ENCODE measurements at regions not wholly inside any gene's neighbourhood (a gene's known extent, or its start where the extent isn't known, plus 50 kb on each side); places are given as distances from the start of the nearest gene placed in this dataset.

- H3K4me2 ChIP-seq: no peak overlapping the region
- WGBS (ENCODE audit: low lambda C conversion rate, missing lambda C conversion rate): 97% methylated on average over 6 of the region's 6 CpGs
- H3K9me2 ChIP-seq (replicated peaks; ENCODE audit: insufficient read depth): no peaks in the 10 kb centered on the region
- TF ChIP-seq EZH2 (IDR thresholded peaks at IDR 0.05; ENCODE audit: borderline replicate concordance) (no peak), CTCF (IDR thresholded peaks at IDR 0.05; ENCODE audit: poor library complexity) (no peak), EZH2phosphoT487 (IDR thresholded peaks at IDR 0.05; ENCODE audit: low read depth, severe bottlenecking, unreplicated experiment) (no peak)
- H3K4me1 ChIP-seq (ENCODE audit: insufficient read depth): no peaks in the 10 kb centered on the region
- no peaks in the 10 kb centered on the region for H4K20me1 ChIP-seq (ENCODE audit: insufficient read depth, poor library complexity, severe bottlenecking)
- no peaks in the 10 kb centered on the region for H3K9me3 ChIP-seq (ENCODE audit: low read depth)
- no peak overlapping the region for H3K4me3 ChIP-seq
- no peak overlapping the region for H2AFZ ChIP-seq
- no peaks in the 10 kb centered on the region for H3K27me3 ChIP-seq
- no peaks in the 10 kb centered on the region for H3K36me3 ChIP-seq (replicated peaks; ENCODE audit: insufficient read depth, low read depth)
- H3K79me2 ChIP-seq: no peaks in the 10 kb centered on the region
- no peak overlapping the region for H3K27ac ChIP-seq
- DNase-seq (ENCODE audit: low spot score): no peak
These were observed 178.7 kb upstream of the TMTC1 start for GRCh38 chr12:29962276-29963035.

DNA sequence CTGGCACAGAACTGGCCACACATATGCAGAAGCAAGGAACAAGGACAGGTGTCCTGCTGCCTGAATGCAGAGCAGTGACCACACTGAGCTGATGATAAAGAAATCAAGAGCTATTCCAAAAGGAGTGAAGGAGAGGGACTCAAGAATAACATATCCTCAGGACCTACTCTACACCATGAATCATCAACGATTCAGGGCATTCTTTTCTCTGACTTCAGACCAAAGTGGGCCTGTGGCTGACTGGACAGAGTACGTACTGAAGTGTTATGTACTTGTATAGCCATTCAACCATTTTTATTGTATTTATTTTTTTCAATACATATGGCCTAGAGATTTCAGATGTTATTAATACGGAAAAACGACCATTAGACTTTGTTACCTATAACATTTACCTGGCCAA lies 177.5 kb upstream of the TMTC1 start:
- TF ChIP-seq EZH2phosphoT487 (IDR thresholded peaks at IDR 0.05; ENCODE audit: low read depth, severe bottlenecking, unreplicated experiment) (no peak), EZH2 (IDR thresholded peaks at IDR 0.05; ENCODE audit: borderline replicate concordance) (no peak), CTCF (IDR thresholded peaks at IDR 0.05; ENCODE audit: poor library complexity) (no peak)
- 86% methylated on average over 4 of the region's 4 CpGs for WGBS (ENCODE audit: low lambda C conversion rate, missing lambda C conversion rate)
- Histone ChIP-seq H3K4me2 (no peak overlapping the region), H3K27me3 (no peaks in the 10 kb centered on the region), H4K20me1 (ENCODE audit: insufficient read depth, poor library complexity, severe bottlenecking) (no peaks in the 10 kb centered on the region), H3K36me3 (replicated peaks; ENCODE audit: insufficient read depth, low read depth) (no peaks in the 10 kb centered on the region), H3K79me2 (no peaks in the 10 kb centered on the region), H2AFZ (no peak overlapping the region), H3K9me2 (replicated peaks; ENCODE audit: insufficient read depth) (no peaks in the 10 kb centered on the region), H3K4me3 (no peak overlapping the region), H3K9me3 (ENCODE audit: low read depth) (no peaks in the 10 kb centered on the region), H3K27ac (no peak overlapping the region), H3K4me1 (ENCODE audit: insufficient read depth) (no peaks in the 10 kb centered on the region)
- DNase-seq (ENCODE audit: low spot score): no peak

- H2AFZ ChIP-seq: no peak overlapping the region
- no peaks in the 10 kb centered on the region for H3K36me3 ChIP-seq (replicated peaks; ENCODE audit: insufficient read depth, low read depth)
- H3K27me3 ChIP-seq: no peaks in the 10 kb centered on the region
- no peaks in the 10 kb centered on the region for H3K9me2 ChIP-seq (replicated peaks; ENCODE audit: insufficient read depth)
- no peaks in the 10 kb centered on the region for H3K9me3 ChIP-seq (ENCODE audit: low read depth)
- no peak for TF ChIP-seq CTCF (IDR thresholded peaks at IDR 0.05; ENCODE audit: poor library complexity)
- TF ChIP-seq EZH2phosphoT487 (IDR thresholded peaks at IDR 0.05; ENCODE audit: low read depth, severe bottlenecking, unreplicated experiment): no peak
- no peak for TF ChIP-seq EZH2 (IDR thresholded peaks at IDR 0.05; ENCODE audit: borderline replicate concordance)
- no peaks in the 10 kb centered on the region for H3K4me1 ChIP-seq (ENCODE audit: insufficient read depth)
- WGBS (ENCODE audit: low lambda C conversion rate, missing lambda C conversion rate): 96% methylated on average over 2 of the region's 2 CpGs
- no peak for DNase-seq (ENCODE audit: low spot score)
- H3K27ac ChIP-seq: no peak overlapping the region
- no peak overlapping the region for H3K4me2 ChIP-seq
- no peaks in the 10 kb centered on the region for H4K20me1 ChIP-seq (ENCODE audit: insufficient read depth, poor library complexity, severe bottlenecking)
- H3K79me2 ChIP-seq: no peaks in the 10 kb centered on the region
- no peak overlapping the region for H3K4me3 ChIP-seq
These were observed 176.4 kb upstream of the TMTC1 start for GRCh38 chr12:29960122-29960521.
